AG08395 (cell line): ENCODE measurements at regions not wholly inside any gene's neighbourhood (a gene's known extent, or its start where the extent isn't known, plus 50 kb on each side); places are given as distances from the start of the nearest gene placed in this dataset.
"Not testable (repeated sequence)": the region's sequence is repeated elsewhere in the genome, so short reads cannot be mapped to it uniquely, and the experiment has no call there.

Source experiments
- DNase-seq: peaks from one replicate; pipeline ENCODE4 v3.0.0; 2012; ENCODE audit warnings: mixed read lengths, low spot score

GRCh38 chr2:128510701-128511397 is 192.2 kb upstream of the HS6ST1 start:
- peak; percentile 63 for DNase-seq

- no peak for DNase-seq
Measured at GRCh38 chr2:128511731-128512378, 193.2 kb upstream of the HS6ST1 start.

GRCh38 chr2:128512379-128513115 is 193.9 kb upstream of the HS6ST1 start:
- DNase-seq, result no peak

GRCh38 chr2:128513116-128513960 is 194.7 kb upstream of the HS6ST1 start:
- DNase-seq, result no peak

GRCh38 chr2:128513961-128514283 is 195.3 kb upstream of the HS6ST1 start:
- DNase-seq, result no peak

GRCh38 chr2:128514555-128514955 is 195.9 kb upstream of the HS6ST1 start:
- no peak for DNase-seq

- DNase-seq, result no peak
Measured at GRCh38 chr2:128516938-128517337, 198.3 kb upstream of the HS6ST1 start.

GRCh38 chr2:128519028-128519427 is 200.4 kb upstream of the HS6ST1 start:
- not testable (repeated sequence) for DNase-seq

GRCh38 chr2:128519517-128520215 is 201.0 kb upstream of the HS6ST1 start:
- DNase-seq, result no peak

- DNase-seq, result no peak
Measured at GRCh38 chr2:128520340-128520739, 201.7 kb upstream of the HS6ST1 start.

- DNase-seq, result no peak
Measured at GRCh38 chr2:128520791-128521190, 202.1 kb upstream of the HS6ST1 start.

- no peak for DNase-seq
Measured at GRCh38 chr2:128521482-128521881, 202.8 kb upstream of the HS6ST1 start.

- no peak for DNase-seq
Measured at GRCh38 chr2:128522829-128523228, 204.2 kb upstream of the HS6ST1 start.

- no peak for DNase-seq
Measured at GRCh38 chr2:128523457-128523856, 204.8 kb upstream of the HS6ST1 start.

- no peak for DNase-seq
Measured at GRCh38 chr2:128524183-128524582, 205.5 kb upstream of the HS6ST1 start.

- no peak for DNase-seq
Measured at GRCh38 chr2:128525653-128526052, 207.0 kb upstream of the HS6ST1 start.

- DNase-seq, result no peak
Measured at GRCh38 chr2:128526455-128526976, 207.8 kb upstream of the HS6ST1 start.

- no peak for DNase-seq
Measured at GRCh38 chr2:128528133-128528532, 209.5 kb upstream of the HS6ST1 start.

- DNase-seq, result no peak
Measured at GRCh38 chr2:128530025-128530573, 211.4 kb upstream of the HS6ST1 start.

GRCh38 chr2:128531856-128532255 is 213.2 kb upstream of the HS6ST1 start:
- no peak for DNase-seq

- DNase-seq, result no peak
Measured at GRCh38 chr2:128533101-128533500, 214.4 kb upstream of the HS6ST1 start.
